ENCODE measurements at regions not wholly inside any gene's neighbourhood (a gene's known extent, or its start where the extent isn't known, plus 50 kb on each side); places are given as distances from the start of the nearest gene placed in this dataset.
"Not testable (repeated sequence)": the region's sequence is repeated elsewhere in the genome, so short reads cannot be mapped to it uniquely, and the experiment has no call there.

DNA sequence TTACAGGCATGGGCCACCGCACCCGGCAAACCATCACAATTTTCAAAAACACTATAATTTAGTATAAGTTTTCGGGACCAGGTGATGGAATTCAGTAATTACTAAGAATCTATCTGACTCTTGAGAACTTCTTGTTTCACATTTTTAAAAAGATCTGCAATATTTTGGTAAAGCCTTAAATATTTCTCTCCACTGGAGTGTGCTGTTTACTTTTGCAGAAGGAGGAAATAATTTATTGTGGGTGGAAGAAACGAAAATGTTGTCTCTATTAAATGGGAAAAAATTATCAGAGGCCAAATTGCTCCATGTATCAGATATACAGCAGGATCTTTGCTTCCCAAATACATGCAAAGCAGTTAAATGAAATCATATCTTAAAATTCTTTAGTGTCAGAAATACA is 566.8 kb upstream of the CYLC2 start:
- no peak for DNase-seq (ENCODE audit: low read depth)
- TF ChIP-seq, protein P1, sequence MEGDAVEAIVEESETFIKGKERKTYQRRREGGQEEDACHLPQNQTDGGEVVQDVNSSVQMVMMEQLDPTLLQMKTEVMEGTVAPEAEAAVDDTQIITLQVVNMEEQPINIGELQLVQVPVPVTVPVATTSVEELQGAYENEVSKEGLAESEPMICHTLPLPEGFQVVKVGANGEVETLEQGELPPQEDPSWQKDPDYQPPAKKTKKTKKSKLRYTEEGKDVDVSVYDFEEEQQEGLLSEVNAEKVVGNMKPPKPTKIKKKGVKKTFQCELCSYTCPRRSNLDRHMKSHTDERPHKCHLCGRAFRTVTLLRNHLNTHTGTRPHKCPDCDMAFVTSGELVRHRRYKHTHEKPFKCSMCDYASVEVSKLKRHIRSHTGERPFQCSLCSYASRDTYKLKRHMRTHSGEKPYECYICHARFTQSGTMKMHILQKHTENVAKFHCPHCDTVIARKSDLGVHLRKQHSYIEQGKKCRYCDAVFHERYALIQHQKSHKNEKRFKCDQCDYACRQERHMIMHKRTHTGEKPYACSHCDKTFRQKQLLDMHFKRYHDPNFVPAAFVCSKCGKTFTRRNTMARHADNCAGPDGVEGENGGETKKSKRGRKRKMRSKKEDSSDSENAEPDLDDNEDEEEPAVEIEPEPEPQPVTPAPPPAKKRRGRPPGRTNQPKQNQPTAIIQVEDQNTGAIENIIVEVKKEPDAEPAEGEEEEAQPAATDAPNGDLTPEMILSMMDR (conservative IDR thresholded peaks at IDR 0.05; ENCODE audit: low read depth, low read length), result no peak

DNA sequence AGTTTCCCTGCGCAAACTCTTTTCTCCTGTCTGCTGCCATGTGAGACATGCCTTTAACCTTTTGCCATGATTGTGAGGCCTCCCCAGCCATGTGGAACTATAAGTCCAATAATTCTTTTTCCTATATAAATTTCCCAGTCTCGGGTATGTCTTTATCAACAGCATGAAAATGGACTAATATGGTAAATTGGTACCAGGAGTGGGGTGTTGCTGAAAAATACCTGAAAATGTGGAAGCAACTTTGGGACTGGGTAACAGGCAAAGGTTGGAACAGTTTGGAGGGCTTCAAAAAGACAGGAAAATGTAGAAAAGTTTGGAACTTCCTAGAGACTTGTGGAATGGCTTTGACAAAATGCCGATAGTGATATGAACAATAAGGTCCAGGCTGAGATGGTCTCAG is 578.9 kb upstream of the CYLC2 start:
- H3K4me3 ChIP-seq (ENCODE audit: low read depth, low read length); DNase-seq (ENCODE audit: low read depth): not testable (repeated sequence)

More for the DNA sequence above, 566.8 kb upstream of the CYLC2 start:
- H3K4me3 ChIP-seq (ENCODE audit: low read depth, low read length), result no peak overlapping the region

DNA sequence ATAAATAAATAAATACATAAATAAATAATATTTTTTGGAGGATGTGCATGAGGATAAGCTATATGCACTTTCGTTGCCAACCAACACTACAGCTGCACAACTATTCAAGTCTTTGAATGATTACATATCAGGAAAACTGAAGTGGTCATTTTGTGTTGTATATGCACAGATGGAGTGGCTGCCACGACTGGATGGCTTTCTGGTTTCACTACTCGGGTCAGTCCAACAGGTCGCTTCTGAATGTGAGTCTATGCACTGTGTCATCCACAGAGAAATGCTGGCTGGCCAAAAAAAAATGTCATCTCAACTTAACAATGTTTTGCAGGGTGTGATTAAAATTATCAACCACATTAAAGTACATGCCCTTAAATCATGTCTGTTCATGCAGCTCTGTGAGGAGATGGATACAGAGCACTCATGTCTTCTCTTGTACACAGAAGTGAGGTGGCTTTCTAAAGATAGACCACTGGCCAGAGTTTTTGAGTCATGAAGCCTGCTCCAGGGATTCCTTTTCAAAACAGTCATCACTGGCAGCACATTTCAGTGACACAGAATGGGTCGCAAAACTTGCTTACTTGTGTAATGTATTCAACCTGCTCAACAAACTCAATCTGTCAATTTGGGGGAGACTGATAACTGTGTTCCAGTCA is 589.8 kb upstream of the CYLC2 start:
- DNase-seq (ENCODE audit: low read depth), result no peak
- no peak overlapping the region for H3K4me3 ChIP-seq (ENCODE audit: low read depth, low read length)
- TF ChIP-seq, protein P1 (conservative IDR thresholded peaks at IDR 0.05; ENCODE audit: low read depth, low read length), result no peak

DNA sequence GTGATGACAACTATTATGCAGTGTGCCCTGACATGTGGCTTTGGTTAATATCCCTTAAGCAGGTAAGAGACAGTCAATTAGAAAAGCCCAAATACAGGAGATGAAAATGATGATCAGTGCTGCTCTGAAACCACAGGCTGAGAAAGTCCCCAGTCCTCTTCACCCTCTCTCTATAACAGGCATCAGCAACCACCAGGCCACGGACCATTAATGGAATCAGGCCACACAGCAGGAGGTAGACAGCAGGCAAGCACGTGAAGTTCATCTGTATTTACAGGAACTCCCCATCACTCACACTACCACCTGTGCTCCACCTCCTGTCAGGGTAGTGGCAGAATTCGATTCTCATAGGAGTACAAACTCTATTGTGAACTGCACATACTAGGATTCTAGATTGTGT is 591.6 kb upstream of the CYLC2 start:
- DNase-seq (ENCODE audit: low read depth), result no peak
- TF ChIP-seq, protein P1 (conservative IDR thresholded peaks at IDR 0.05; ENCODE audit: low read depth, low read length), result no peak
- H3K4me3 ChIP-seq (ENCODE audit: low read depth, low read length), result no peak overlapping the region

DNA sequence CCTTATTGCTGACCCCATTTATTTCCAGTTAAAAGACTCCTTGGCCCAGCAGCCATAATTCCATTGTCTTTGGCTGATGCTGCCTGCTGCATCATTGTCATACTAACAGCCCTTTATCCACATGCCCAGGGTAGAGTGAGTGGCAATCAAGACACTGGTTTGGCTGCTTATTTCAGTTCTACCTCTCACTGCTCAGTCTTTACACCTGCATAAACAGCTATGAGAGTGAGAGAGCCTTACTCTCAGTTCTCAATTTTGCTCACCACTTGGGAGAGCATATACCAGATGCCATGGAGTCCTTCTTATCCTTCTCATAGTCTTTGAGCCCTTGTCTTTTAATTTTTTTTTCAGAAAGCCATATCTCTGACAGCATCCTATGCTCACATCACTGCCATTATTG is 596.9 kb upstream of the CYLC2 start:
- TF ChIP-seq, protein P1 (conservative IDR thresholded peaks at IDR 0.05; ENCODE audit: low read depth, low read length), result no peak
- H3K4me3 ChIP-seq (ENCODE audit: low read depth, low read length), result no peak overlapping the region
- no peak for DNase-seq (ENCODE audit: low read depth)

DNA sequence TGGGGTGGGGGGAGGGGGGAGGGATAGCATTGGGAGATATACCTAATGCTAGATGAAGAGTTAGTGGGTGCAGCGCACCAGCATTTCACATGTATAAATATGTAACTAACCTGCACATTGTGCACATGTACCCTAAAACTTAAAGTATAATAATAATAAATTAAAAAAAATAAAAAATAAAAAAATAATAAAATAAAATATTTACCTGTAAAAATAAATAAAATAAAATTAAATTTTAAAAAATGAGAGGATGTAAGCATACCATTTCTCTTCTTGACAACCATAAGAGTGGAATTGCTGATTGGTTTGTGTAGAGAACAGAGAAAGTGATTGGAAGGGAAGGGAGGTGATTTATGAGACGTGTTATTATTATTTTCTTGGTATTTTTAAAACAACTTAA is 609.5 kb upstream of the CYLC2 start:
- DNase-seq (ENCODE audit: low read depth); H3K4me3 ChIP-seq (ENCODE audit: low read depth, low read length): not testable (repeated sequence)

DNA sequence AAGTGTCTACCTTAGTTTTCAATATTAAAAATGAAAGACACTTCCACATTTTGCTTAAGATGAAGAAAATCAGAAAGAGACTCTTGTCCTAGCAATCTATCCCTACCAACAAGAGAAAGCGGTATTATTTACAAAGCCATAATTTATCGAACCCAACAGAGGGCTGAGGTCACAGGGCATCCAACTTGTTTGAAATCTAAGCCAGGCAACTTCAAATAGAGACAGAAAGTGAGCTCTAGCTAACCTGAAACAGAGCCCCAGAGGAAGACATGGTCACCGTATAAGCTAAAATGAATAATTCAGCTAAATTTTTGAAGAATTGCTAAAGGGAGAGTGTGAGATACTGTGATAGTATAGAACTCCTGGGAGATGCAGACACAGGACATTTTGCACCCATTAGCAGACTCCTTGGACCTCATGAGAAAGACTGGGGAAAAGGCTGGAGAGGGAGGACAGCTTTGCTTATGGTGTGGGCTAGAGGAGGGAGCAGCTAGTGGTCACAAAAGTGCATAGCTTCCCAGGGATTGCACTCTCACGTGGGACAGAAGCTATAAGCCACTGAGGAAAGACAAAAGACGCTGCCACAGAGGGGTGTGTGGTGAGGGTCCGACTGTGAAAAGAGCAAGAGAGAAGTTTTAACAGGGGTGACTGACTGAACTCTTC is 624.2 kb upstream of the GRIN3A start:
- no peak overlapping the region for H3K4me3 ChIP-seq (ENCODE audit: low read depth, low read length)
- TF ChIP-seq, protein P1 (conservative IDR thresholded peaks at IDR 0.05; ENCODE audit: low read depth, low read length), result no peak
- DNase-seq (ENCODE audit: low read depth), result no peak

DNA sequence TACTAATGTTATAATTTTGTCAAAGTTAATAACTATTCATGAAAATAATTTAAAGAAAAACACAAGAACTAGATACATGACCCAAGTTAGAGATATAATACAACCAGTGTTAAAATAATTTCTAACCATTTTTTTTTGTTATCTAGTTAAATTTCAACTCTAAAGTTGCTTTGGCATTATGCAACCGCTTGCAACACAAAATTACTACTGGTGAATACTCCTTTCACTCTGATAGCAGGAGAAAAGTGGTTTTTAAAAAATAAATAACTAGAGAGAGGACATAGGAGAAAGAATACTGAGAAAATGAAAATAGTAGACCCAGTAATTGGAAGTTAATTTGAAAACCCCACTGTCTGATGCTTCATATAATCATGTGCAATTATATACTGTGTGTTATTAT is 622.4 kb upstream of the GRIN3A start:
- DNase-seq (ENCODE audit: low read depth), result no peak
- TF ChIP-seq, protein P1 (conservative IDR thresholded peaks at IDR 0.05; ENCODE audit: low read depth, low read length), result no peak
- no peak overlapping the region for H3K4me3 ChIP-seq (ENCODE audit: low read depth, low read length)
